T-helper 1 cell treated with Interleukin-12 subunit alpha and Interleukin-12 subunit beta and Interleukin-4 antibody, amounts not matched to agents 30 ng/mL and 1 ng/mL, for 36 hours (primary cell): ENCODE measurements at regions not wholly inside any gene's neighbourhood (a gene's known extent, or its start where the extent isn't known, plus 50 kb on each side); places are given as distances from the start of the nearest gene placed in this dataset.

Experiments
- intact Hi-C: fragments of 100-400 bp; cut with micrococcal nuclease; formaldehyde crosslinking; loops from one replicate; pipeline ENCODE4 v1.15.1; 2024

DNA sequence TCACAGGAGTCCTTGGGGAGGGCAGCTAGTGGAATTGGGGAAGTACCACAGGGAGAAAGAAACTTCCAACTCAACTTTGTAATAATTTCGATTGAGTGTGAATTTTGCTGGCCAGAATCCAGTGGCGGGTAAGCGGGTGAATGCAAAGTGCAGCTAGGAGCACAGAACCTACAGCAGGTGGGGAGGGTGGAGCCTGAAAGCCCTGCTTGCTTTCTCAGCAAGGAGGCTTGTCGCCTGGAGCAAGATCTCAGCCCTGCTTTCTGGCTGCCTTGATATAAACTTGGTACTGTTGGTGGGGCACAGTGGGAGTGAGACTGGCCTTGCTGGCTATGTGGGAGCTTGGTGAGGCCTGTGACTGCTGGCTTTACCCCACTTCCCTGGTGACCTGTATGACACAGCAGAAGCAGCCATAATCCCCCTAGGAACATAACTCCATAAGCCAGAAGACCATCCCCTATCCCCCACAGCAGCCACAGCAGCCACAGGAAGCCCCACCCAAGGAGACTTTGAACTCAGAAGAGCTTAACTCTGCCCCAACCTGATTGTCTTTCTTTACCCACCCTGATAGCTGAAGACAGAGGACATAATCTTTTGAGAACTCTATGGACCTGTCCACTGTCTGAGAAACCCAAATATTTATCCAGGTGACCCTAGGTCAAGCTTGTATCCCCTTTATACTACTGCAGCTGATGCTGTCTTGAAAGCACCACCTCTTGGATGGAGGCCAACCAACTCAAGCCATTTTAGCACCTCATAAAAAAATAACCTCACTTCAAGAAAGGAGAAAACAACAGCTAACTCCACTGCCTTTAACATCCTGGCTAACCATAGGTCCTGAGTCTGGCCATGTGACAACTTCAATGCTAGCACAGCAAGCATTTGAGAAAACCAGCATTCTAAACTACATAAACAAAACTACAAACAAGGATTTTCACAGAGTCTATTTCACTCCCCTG is 87.2 kb upstream of the PDE5A start:
- intact Hi-C loops, result no loop called here

DNA sequence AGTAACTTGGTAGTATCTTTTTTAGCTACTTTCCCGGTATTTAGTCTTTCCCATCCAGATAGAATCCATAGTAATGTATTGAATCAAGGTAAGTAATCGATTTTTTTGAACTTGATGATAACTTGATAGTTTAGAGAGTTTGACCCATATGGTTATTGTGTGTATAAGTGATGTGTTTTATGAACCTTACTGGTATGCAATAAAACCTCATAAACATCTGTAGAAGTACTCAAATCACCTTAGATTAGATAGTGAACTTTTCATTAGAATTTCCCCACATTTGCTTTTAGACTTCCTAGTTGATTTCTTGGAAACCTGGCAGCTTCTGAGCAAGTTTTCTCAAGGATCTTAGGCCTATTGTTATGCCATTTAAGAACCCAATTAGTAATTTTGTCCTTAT is 80.8 kb upstream of the PDE5A start:
- intact Hi-C loops, result no loop called here

DNA sequence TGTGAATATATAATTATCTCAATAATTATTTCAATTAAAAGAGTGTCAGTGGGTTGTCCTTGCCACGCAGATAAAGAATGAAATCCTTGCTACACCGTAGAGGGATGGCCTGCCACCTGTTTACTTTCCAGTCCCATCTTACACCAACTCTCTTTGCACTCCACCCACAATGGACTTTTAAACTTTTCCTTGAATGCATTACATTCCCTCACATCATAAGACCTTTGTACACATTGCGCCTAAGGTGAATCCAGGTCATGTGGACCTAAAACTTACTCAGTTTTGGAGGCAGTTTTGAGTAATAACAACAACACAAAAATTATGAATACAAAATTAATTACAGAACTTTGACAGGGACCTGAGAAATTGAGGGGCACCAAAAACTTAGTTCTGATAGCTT is 78.7 kb upstream of the PDE5A start:
- intact Hi-C loops, result no loop called here

DNA sequence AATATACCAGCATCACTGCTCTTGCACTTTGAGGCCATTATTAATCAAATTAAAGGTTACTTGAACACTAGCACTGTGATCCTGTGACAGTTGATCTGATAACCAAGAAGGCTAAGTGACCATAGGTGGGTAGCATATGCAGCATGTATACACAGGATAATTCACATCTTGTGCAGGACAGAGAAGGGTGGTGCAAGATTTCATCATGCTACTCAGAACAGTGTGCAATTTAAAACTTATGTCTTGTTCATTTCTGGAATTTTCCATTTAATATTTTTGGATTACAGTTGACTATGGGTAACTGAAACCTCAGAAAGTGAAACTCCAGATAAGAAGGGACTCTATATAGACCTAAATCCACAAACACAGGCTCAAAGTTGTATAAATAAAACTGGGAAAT is 78.2 kb upstream of the PDE5A start:
- intact Hi-C loops, result no loop called here

DNA sequence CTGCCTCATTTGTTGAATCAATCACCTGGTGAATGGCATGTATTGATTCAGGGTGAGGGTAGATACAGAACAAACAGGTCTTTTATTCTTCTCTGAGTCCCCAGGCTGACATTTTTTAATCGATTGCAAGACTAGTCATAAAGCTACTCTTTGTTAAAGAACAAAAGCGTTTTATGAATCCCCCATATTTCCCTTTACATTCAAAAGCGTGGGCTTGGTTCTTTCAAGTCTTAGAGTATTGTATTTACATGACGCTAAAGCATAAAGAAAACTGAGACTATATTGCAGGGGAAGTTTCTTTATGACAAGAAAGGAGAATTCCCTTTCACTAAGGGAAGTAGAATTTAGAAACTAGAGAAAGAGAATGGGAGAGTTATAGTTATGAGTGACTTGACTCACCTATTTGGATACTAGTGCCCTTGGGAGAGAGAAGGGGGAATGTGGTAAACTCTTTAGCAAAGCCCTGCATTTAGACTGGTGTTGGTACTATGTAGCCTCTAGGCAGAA is 69.3 kb upstream of the PDE5A start:
- intact Hi-C loops, result no loop called here

DNA sequence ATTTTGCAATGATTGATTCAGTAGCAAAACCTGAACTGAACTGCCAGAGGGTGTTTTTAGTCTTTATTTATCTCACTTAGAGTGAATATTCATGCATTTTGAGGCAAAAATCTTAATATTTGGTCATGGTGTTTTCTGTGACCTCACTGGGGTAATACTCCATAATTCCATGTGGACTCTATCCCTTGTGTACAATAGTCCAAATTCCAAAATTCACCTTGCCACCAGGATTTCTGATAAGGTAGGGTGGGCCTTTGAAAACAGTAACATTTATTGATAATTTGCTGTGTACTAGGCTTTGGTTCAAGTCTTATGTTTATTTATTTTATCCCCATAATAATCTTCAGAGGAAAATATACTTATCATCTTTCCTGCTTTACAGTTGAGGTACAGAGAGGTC is 68.4 kb upstream of the PDE5A start:
- intact Hi-C loops, result no loop called here

DNA sequence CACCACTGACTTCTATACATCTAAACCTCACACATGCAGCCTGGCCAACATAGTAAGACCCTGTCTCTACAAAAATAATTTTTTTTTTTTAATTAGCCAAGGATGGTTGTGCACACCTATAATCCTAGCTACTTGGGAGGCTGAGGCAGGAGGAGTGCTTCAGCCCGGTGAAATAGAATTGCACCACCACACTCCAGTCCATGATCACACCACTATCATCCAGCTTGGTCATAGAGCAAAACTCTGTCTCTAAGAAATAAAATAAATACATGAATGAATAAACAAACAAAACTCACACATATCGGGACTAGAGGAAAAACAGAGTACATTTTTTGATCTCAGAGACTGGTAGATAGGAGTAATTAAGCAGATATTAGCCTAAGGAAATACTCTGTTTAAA is 66.6 kb upstream of the PDE5A start:
- intact Hi-C loops, result no loop called here

DNA sequence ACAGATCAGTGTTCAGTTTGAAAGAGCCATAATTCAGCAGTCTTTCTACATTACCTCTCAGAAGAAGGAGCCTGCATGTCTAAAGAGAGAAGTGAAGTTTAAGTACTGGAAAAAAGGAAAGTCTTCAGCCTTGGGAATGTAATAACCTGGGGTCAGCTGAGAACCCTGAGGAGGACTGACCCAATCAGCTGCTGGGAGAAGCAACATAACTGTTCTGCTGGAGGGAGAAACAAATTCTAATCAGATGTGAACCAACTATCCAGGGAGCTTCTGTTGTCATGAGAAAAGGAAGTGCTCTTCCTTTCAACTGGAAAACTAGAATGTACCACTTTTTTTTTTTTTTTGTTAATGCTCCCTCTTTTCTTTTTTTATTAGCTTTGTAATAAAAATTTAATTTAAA is 64.5 kb upstream of the PDE5A start:
- intact Hi-C loops, result no loop called here

DNA sequence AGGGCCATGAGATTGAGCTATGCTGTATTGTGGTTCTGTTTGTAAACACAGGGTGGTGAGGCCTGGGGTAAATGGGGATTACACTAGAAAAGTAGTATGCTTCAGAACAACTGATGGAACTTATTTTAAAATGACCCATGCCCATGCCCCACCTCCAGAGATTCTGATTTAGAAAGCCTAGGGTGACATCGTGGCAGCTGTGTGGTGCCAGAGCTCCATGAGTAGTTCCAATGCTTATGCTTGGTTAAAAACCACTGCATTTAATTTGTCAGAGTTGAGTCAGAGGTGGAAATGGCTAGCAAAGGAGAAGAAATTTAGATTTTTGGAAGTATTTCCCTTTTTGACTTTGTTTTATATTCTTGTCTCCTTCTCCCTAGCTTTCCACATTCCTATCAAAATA is 63.4 kb upstream of the PDE5A start:
- intact Hi-C loops, result no loop called here

DNA sequence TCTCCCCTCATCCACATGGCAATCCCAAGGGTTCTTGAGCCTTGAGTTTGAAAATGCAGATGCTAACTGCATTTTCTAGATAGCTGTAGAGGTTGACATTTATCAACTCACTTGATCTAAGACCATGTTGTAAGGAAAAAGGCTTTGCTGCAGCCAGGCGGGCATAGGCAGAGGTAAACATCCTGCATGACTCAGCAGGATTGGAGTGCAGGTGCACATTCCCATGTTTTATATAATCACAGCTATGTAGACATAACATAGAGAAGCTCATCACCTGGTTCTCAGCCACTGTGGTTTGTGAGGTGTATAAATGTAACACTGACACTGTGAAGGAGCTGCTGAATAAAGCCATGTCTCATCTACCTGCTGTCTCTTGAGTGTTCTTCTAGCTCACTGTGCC is 62.3 kb upstream of the PDE5A start:
- intact Hi-C loops, result no loop called here

DNA sequence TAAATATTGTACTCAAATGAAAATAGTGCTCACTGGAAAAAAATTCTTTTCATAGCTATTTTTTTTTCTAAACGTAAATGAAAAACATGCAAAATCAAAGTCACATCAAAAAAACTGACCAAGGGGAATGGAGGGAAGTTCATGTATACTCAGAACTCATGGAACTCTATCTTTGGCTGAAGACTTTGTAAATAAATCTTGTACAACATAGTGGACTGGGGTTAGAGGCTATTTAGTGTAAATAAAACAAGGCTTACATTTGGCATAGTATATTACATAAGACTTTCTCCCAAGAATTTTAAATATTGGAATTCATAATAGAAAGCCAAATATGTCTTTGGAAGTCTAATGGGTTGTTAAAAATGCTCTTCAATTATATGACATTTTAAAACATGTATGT is 59.8 kb upstream of the PDE5A start:
- intact Hi-C loops, result no loop called here

DNA sequence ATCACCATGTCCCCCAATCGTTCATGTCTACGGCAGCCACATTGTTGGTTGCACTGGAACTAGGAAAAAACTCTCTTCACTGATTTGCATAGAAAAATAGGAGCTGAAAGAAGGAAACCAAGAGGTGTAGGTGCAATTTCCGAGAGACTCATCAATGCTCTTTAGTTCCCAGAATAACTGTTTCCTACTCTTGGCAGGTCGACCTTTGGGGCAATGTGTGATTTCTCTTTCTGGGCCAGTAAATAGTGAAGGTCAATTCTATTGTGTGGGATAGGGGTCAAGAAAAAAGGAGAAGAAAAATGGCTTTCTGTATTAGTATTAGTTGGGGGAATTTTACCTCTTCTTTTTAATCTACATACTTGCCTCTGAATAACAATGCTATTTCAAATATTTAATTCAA is 55.9 kb upstream of the PDE5A start:
- intact Hi-C loops, result no loop called here

DNA sequence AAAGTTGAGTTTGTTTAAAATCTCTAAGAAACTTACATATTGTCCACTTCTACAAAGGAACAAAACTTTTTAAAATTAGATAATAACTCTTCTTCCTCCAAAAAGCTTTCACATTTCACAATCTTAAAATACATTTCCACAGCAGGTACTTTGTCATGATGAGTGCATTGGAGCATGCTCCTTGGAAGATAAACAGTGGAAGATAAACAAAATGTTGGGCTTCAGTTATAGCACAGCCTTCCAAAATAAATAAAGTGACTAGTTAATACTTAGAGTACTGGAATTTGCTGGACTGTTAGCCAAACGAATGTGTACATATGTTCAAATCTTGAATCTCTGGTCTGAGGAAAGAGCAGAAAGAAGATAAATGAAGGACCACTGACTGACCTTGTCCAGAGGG is 54.9 kb upstream of the PDE5A start:
- intact Hi-C loops, result no loop called here

DNA sequence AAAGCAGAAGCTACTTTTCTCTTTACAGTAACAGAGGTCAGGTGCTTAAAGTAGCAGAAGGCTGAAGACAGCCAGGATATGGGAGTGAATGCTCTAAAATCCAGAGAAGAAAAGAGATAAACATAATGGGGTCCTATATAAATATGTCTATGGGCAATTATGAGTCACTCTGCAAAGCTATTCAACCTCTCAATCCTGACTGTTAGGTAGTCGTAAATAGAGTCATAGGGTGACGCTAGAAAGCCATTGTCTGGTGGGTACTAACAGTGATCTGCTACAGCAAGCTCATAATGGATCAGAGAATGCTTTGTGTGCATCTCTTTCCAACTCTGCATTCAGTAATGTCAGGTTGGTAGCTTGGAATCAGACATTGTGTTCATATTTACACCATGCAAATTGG is 53.5 kb upstream of the PDE5A start:
- intact Hi-C loops, result no loop called here

DNA sequence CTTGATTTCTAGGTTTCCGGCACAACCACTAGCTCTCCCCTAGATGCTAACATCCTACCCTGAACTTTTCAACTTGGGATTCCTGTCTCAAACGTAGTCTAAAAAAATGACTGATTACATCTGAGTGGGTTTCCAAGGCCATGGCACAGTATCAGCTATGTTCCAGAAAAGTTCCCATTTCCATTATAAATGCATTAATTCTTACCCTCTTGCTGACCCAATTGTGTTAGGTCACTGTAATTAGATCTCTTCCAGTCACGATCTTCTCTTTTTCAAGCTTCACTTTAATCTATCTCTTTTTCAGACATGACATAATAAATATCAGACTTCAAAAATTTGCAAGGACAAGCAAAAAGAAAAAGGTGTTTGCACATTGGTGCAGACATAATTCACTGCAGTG is 50.6 kb upstream of the PDE5A start:
- intact Hi-C loops, result no loop called here

DNA sequence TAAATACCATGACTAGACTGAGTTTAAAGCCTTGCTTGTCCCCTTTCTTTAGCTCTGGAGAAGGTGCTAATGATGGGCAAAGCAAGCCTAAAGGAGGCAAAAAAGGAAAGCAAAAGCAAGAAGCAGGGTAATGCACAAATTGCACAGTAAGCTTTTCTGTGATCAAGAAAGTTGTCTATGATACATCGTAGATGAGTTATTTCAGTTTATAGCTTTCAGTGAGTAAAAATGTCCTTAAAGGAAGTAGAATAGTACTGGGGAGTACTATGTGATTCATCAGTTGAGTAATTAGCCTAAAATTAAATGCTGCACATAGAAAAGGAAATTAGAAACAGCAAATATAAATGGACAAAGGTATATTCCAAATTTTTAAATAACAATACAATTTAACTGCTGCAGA is 50.2 kb upstream of the PDE5A start:
- intact Hi-C loops, result no loop called here
